ENCODE measurements at regions not wholly inside any gene's neighbourhood (a gene's known extent, or its start where the extent isn't known, plus 50 kb on each side); places are given as distances from the start of the nearest gene placed in this dataset.

DNA sequence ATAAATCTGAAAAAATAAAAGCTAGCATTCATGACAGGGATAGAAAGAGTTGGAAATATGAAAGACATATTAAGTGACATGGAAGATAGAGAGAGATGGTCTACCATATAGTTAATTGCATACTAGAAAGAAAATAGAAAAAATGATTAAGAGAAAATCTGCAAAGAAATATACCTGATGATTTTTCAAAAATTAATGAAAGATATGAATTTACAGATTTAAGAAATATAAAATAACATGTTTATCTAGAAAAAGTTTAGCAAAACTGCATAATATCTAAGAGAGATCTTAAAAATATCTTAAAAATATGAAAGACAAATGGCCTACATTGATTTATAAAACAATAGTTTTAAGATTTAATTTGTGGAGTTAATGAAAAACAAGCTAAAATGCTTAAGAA is 219.1 kb upstream of the RPS23 start:
- no peak for DNase-seq
- Histone ChIP-seq H3K27me3 (no peaks in the 10 kb centered on the region), H3K9me3 (no peaks in the 10 kb centered on the region), H3K4me1 (no peaks in the 10 kb centered on the region), H3K36me3 (no peaks in the 10 kb centered on the region), H3K4me3 (ENCODE audit: low read depth, low read length) (no peak overlapping the region)
- TF ChIP-seq, protein P1, sequence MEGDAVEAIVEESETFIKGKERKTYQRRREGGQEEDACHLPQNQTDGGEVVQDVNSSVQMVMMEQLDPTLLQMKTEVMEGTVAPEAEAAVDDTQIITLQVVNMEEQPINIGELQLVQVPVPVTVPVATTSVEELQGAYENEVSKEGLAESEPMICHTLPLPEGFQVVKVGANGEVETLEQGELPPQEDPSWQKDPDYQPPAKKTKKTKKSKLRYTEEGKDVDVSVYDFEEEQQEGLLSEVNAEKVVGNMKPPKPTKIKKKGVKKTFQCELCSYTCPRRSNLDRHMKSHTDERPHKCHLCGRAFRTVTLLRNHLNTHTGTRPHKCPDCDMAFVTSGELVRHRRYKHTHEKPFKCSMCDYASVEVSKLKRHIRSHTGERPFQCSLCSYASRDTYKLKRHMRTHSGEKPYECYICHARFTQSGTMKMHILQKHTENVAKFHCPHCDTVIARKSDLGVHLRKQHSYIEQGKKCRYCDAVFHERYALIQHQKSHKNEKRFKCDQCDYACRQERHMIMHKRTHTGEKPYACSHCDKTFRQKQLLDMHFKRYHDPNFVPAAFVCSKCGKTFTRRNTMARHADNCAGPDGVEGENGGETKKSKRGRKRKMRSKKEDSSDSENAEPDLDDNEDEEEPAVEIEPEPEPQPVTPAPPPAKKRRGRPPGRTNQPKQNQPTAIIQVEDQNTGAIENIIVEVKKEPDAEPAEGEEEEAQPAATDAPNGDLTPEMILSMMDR (IDR thresholded peaks at IDR 0.05; ENCODE audit: low read depth, low read length): no peak

DNA sequence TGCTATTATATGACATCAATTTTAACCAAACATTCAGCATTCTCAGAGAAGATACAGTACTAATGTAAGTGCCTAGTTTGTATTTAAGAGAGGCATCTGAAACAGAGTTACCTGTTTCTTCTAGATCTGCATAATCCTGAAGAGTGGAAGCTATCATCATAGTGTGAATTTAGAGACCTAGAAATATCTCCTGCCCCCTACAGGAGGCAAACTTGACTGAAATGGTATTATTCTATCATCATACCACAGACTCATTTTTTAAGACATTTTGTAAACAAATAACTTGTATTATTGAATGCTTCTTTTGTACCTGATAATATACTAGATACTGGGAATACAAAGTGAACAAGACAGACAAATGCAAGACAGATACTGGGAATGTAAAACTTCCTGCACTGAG is 216.8 kb upstream of the RPS23 start:
- Histone ChIP-seq H3K4me3 (ENCODE audit: low read depth, low read length) (no peak overlapping the region), H3K9me3 (no peaks in the 10 kb centered on the region), H3K4me1 (no peaks in the 10 kb centered on the region), H3K27me3 (no peaks in the 10 kb centered on the region), H3K36me3 (no peaks in the 10 kb centered on the region)
- TF ChIP-seq, protein P1 (IDR thresholded peaks at IDR 0.05; ENCODE audit: low read depth, low read length): peak; percentile 55
- DNase-seq: no peak

DNA sequence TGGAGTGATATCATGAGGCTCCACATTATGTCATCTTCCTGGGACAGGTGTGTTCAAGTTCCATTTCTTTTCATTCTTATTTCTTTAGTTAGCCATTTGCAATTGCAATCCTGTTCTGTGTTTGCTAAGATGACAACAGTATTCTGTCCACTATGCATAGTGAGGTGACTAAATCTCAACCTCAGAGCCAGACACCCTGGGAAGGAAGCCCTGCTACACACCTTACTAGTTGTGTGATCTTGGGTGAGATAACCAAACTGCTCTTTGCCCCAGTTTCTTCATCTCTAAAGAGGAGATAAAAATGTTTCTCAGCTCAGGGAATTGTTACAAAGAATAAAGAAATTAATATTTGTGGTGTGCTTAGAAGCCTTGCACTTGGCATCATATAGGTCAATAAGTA is 215.1 kb upstream of the RPS23 start:
- DNase-seq: no peak
- H3K36me3 ChIP-seq: no peaks in the 10 kb centered on the region
- TF ChIP-seq, protein P1 (IDR thresholded peaks at IDR 0.05; ENCODE audit: low read depth, low read length): no peak
- no peaks in the 10 kb centered on the region for H3K27me3 ChIP-seq
- no peaks in the 10 kb centered on the region for H3K9me3 ChIP-seq
- H3K4me3 ChIP-seq (ENCODE audit: low read depth, low read length): no peak overlapping the region
- no peaks in the 10 kb centered on the region for H3K4me1 ChIP-seq

DNA sequence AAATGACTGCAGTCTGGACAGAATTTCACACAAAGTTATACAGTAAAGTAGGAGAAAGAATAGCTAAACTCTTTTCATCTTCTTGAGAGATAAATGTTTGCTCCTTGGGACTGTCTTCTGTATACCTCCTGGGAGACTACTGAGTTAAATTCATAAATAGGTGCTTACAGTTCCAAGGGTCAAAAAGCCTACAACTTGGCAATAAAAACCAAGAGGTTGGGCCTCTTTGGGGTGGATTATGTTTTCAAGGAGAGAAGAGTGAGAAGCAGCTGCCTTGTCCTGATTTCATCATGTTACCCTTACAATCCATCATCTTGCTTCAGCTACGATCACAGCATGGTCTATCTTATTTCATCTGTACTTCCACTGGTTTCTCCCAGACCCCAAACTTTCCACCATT is 213.2 kb upstream of the RPS23 start:
- H3K4me3 ChIP-seq (ENCODE audit: low read depth, low read length): no peak overlapping the region
- H3K9me3 ChIP-seq: no peaks in the 10 kb centered on the region
- no peaks in the 10 kb centered on the region for H3K27me3 ChIP-seq
- DNase-seq: no peak
- H3K4me1 ChIP-seq: no peaks in the 10 kb centered on the region
- H3K36me3 ChIP-seq: no peaks in the 10 kb centered on the region
- TF ChIP-seq, protein P1 (IDR thresholded peaks at IDR 0.05; ENCODE audit: low read depth, low read length): no peak

DNA sequence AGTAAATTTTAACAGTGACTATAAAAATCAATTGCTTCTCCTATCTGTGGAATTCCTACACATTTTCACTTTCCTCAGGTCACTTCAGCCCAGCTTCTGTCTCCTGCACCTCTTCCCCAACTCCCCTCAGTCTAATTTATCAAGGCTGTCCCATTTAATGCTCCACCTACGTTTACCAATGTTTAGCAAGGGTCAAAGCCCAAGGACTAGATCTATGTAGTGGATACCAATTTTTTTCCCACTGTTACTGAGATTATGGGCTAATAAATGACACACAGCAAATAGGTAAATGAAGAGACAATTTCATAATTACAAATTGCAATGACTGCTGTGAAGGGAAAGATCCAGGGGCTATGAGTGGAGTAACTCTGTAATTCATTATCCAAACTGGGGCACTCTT is 211.5 kb upstream of the RPS23 start:
- H3K27me3 ChIP-seq: no peaks in the 10 kb centered on the region
- no peaks in the 10 kb centered on the region for H3K4me1 ChIP-seq
- no peaks in the 10 kb centered on the region for H3K36me3 ChIP-seq
- TF ChIP-seq, protein P1 (IDR thresholded peaks at IDR 0.05; ENCODE audit: low read depth, low read length): no peak
- H3K4me3 ChIP-seq (ENCODE audit: low read depth, low read length): no peak overlapping the region
- no peaks in the 10 kb centered on the region for H3K9me3 ChIP-seq
- DNase-seq: no peak

DNA sequence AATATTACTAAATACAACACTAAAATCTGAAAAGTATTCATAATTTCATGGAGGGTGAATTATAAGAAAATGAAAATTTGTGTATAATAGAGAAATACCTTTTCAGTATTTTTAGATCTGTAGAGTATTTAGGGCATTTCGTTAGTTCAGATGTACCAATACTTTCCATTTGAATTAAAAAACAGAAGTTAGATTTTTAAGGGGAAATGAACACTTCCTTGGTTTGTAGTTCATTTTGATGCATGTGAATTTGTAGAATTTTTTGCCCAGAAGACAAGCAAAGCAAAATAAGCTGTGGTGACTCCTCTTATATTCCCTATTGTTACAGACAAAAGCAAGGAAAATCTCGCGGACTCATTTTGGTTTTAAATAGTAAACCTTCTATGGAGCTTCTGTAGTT is 209.0 kb upstream of the RPS23 start:
- DNase-seq: no peak
- TF ChIP-seq, protein P1 (IDR thresholded peaks at IDR 0.05; ENCODE audit: low read depth, low read length): no peak
- Histone ChIP-seq H3K9me3 (no peaks in the 10 kb centered on the region), H3K4me1 (no peaks in the 10 kb centered on the region), H3K36me3 (no peaks in the 10 kb centered on the region), H3K27me3 (no peaks in the 10 kb centered on the region), H3K4me3 (ENCODE audit: low read depth, low read length) (no peak overlapping the region)

Measured in BE2C (cell line).